ENCODE measurements at regions not wholly inside any gene's neighbourhood (a gene's known extent, or its start where the extent isn't known, plus 50 kb on each side); places are given as distances from the start of the nearest gene placed in this dataset.

GRCh38 chr13:39232999-39233398 is 194.7 kb downstream of the NHLRC3 start:
- no peak for DNase-seq (ENCODE audit: low read depth in 4 of 4, low spot score in 1 of 4)

- DNase-seq (ENCODE audit: low read depth in 4 of 4, low spot score in 1 of 4) = no peak
Observed at GRCh38 chr13:39233519-39233918, 195.3 kb downstream of the NHLRC3 start.

GRCh38 chr13:39244561-39245230 is 206.4 kb downstream of the NHLRC3 start:
- no peak for DNase-seq (ENCODE audit: low read depth in 4 of 4, low spot score in 1 of 4)

- DNase-seq (ENCODE audit: low read depth in 4 of 4, low spot score in 1 of 4) = no peak
Observed at GRCh38 chr13:39245688-39246087, 207.4 kb downstream of the NHLRC3 start.

- no peak for DNase-seq (ENCODE audit: low read depth in 4 of 4, low spot score in 1 of 4)
Observed at GRCh38 chr13:39249982-39250381, 211.7 kb downstream of the NHLRC3 start.

DNA sequence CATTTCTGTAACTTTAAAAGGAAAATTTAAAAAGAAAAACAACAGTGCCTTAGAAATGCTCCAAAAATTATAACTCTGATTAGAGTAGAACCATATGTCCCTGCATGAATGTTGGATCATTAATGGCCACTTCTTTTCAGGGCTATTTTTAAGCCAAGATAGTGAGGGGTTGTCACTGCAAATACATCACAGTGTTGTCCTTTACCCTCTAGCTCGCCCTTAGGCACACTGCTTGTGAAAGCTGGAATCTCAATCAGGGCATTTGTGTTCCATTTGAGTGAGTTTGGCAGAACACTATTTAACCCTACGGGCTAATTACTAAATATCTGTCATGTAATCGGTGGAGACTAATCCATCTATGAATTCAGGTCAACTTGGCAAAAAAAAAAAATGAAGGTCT is 212.2 kb downstream of the NHLRC3 start:
- no peak for DNase-seq (ENCODE audit: low read depth in 4 of 4, low spot score in 1 of 4)

GRCh38 chr13:39251340-39251739 is 213.1 kb downstream of the NHLRC3 start:
- no peak for DNase-seq (ENCODE audit: low read depth in 4 of 4, low spot score in 1 of 4)

GRCh38 chr13:39253774-39254173 is 215.5 kb downstream of the NHLRC3 start:
- DNase-seq (ENCODE audit: low read depth in 4 of 4, low spot score in 1 of 4) = no peak

DNA sequence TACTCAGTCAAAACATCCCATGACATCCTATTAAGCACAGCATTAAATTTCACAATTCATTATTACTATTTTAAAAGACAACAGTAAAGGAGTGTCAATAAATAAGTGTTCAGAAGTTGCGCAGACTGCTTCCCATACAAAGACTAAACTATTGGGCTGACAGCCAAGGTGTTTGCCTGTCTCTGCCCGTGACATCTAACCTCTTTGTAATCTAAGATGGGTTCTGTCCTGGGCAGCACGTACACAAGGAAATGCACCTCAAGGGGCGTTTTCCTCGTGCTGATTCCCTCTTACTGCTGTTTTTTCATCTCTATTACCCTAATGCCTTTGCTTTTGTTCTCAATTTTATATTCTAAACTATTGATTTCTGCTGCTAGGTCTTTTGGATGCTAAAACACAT is 216.3 kb downstream of the NHLRC3 start:
- DNase-seq (ENCODE audit: low read depth in 4 of 4, low spot score in 1 of 4) = no peak

DNA sequence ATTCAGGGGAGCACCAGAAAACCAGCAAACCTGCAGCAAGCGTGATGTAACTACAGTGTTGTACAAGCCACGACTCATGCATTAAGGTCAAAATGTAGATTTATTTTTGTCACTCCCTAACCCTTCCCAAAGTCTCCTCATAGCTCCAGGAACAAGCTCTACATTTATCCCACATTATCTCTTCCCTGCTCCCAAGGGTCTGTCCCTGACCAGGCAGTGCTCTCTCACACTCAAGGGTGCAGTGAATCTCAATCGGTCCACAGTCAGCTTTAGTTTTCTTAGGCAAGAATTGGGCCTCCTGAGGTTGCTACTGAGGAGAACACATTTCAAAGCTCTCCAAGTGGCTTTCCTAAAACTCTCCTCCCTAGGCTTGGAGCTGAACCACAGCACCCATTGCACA is 219.4 kb downstream of the NHLRC3 start:
- DNase-seq (ENCODE audit: low read depth in 4 of 4, low spot score in 1 of 4) = no peak

GRCh38 chr13:39259371-39260140 is 221.3 kb downstream of the NHLRC3 start:
- peak in 1 of 4 experiments; percentile 6 for DNase-seq (ENCODE audit: low read depth in 4 of 4, low spot score in 1 of 4)

- DNase-seq (ENCODE audit: low read depth in 4 of 4, low spot score in 1 of 4) = peak in 3 of 4 experiments; percentile 4 to 32 (median 9)
Observed at GRCh38 chr13:39263033-39263432, 224.8 kb downstream of the NHLRC3 start.

DNA sequence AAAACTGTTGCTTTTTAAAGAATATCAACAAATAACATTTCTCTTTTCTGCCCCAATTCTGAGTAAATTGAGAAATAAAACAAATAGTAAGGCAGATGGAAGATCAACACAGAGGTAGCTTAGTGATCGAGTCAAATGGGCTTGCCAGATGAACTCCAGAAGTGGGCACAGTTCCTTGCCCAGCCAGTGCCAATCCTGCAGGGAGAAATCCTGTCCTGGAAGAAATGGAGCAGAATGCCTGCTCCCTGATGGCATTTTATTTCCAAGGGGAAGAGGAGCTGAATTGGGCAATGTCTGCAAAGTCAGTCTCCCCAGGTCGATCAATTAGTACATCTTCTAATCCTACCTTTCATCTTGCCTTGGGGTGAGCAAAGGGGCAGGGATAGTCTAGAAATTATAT is 225.3 kb downstream of the NHLRC3 start:
- no peak for DNase-seq (ENCODE audit: low read depth in 4 of 4, low spot score in 1 of 4)

DNA sequence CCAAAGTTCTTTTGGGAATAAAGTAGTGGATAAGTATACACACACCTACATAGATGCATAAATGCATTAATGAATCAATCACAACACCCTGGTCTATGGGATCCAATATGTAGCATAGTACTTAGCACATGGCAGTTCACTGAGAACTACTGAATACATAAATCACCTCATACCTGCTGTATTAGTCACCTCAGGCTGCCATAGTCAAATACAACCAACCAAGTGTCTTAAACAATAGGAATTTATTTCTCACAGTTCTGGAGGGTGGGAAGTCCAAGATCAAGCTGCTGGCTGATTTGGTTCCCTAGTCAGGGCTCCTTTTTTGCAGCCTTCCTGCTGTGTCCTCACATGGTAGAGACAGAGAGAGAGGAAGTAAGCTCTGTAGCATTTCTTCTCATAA is 228.2 kb downstream of the NHLRC3 start:
- DNase-seq (ENCODE audit: low read depth in 4 of 4, low spot score in 1 of 4) = no peak

GRCh38 chr13:39268398-39268797 is 230.1 kb downstream of the NHLRC3 start:
- DNase-seq (ENCODE audit: low read depth in 4 of 4, low spot score in 1 of 4) = no peak

- no peak for DNase-seq (ENCODE audit: low read depth in 4 of 4, low spot score in 1 of 4)
Observed at GRCh38 chr13:39269004-39269403, 230.7 kb downstream of the NHLRC3 start.

- no peak for DNase-seq (ENCODE audit: low read depth in 4 of 4, low spot score in 1 of 4)
Observed at GRCh38 chr13:39269411-39269810, 231.2 kb downstream of the NHLRC3 start.

GRCh38 chr13:39272994-39273393 is 234.7 kb downstream of the NHLRC3 start:
- DNase-seq (ENCODE audit: low read depth in 4 of 4, low spot score in 1 of 4) = no peak

DNA sequence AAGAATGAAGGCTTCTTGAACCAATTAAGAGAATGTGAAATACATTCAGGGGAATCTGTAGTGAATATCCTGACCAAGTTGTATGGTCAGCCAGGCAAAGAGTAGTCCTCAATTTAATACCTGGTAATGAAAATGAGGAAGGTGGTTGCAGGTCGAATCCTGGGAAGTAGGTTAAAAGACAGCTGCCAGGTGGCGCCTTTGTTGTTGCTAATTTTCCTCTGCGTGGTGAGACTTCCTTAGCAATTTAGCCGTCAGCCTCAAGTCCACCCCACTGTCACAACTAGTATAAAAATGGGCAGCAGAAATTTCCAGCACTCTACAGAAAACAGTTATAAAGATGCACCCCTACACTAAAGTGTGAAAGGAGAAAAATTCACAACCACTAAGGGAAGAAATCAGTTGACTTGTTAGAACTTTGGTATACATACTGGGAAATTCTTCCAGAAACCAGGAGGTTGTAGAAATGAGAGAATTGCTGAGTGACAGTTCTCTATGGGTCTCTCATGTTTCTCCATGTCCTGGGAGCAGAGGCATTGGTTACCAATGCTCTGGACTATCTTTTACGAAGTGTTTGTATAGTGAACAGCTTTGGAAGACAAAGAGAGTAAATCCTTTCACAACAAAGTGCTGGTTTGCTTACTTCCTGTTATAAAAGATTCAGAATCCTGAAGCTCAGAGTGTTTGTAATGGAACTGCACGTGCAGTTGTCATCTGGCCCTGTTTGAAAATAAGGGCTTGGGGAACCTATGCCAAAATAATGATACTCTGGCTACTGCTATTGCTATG is 235.9 kb downstream of the NHLRC3 start:
- no peak for DNase-seq (ENCODE audit: low read depth in 4 of 4, low spot score in 1 of 4)

- DNase-seq (ENCODE audit: low read depth in 4 of 4, low spot score in 1 of 4) = no peak
Observed at GRCh38 chr13:39274739-39275325, 236.6 kb downstream of the NHLRC3 start.

GRCh38 chr13:39279077-39279476 is 240.8 kb downstream of the NHLRC3 start:
- DNase-seq (ENCODE audit: low read depth in 4 of 4, low spot score in 1 of 4) = no peak
